ENCODE measurements at regions not wholly inside any gene's neighbourhood (a gene's known extent, or its start where the extent isn't known, plus 50 kb on each side); places are given as distances from the start of the nearest gene placed in this dataset.

GRCh38 chr9:85114799-85115198 lies 445.3 kb downstream of the NTRK2 start:
- dilution Hi-C loops (cut with MboI; ENCODE audit: extremely low pct_ligation_motif_present, low sequenced_read_pairs), result no loop called here
- Histone ChIP-seq H3K36me3 (ENCODE audit: control insufficient read depth in 2 of 2, extremely low read depth in 1 of 2, insufficient read depth in 2 of 2, low read length in 2 of 2) (no peaks in the 10 kb centered on the region), H3K4me3 (ENCODE audit: control insufficient read depth in 2 of 3, extremely low read depth in 1 of 3, insufficient read depth in 2 of 3, low read depth in 1 of 3, low read length in 3 of 3) (no peak overlapping the region), H3K9me1 (ENCODE audit: control insufficient read depth, extremely low read depth, insufficient read depth, low read length) (no peaks in the 10 kb centered on the region), H2AFZ (ENCODE audit: control insufficient read depth, low read length) (no peak overlapping the region), H3K27ac (ENCODE audit: control insufficient read depth, insufficient read depth, low read length) (no peak overlapping the region), H3K9me3 (ENCODE audit: control insufficient read depth, low read depth, low read length) (no peaks in the 10 kb centered on the region), H3K79me2 (ENCODE audit: control insufficient read depth, insufficient read depth, low read length) (no peaks in the 10 kb centered on the region), H3K4me2 (ENCODE audit: control insufficient read depth, extremely low read depth, insufficient read depth, low read depth, low read length) (no peak overlapping the region), H3K9ac (ENCODE audit: control insufficient read depth, extremely low read depth, insufficient read depth, low read length) (no peak overlapping the region), H4K20me1 (ENCODE audit: control insufficient read depth, extremely low read depth, insufficient read depth, low read length) (no peaks in the 10 kb centered on the region), H3K4me1 (ENCODE audit: control insufficient read depth, extremely low read depth, insufficient read depth, low read length) (peaks cover 32% of the 10 kb centered on the region), H3K27me3 (ENCODE audit: control insufficient read depth, extremely low read depth, insufficient read depth, low read length) (no peaks in the 10 kb centered on the region)
- FAIRE-seq (peak; percentile 52), DNase-seq (ENCODE audit: low read depth, low spot score) (peak; percentile 48)
- TF ChIP-seq CTCF (optimal IDR thresholded peaks at IDR 0.05 in 1 of 3, IDR thresholded peaks at IDR 0.05 in 1 of 3, conservative IDR thresholded peaks at IDR 0.05 in 1 of 3; ENCODE audit: extremely low read depth in 1 of 3, insufficient read depth in 2 of 3, low read length in 3 of 3), result no peak
- TF ChIP-seq EZH2 (IDR thresholded peaks at IDR 0.05; ENCODE audit: low read length), result no peak

GRCh38 chr9:85112933-85113418 lies 443.4 kb downstream of the NTRK2 start:
- FAIRE-seq (no peak), DNase-seq (ENCODE audit: low read depth, low spot score) (no peak)
- H4K20me1 ChIP-seq (ENCODE audit: control insufficient read depth, extremely low read depth, insufficient read depth, low read length), result no peaks in the 10 kb centered on the region
- H3K9me1 ChIP-seq (ENCODE audit: control insufficient read depth, extremely low read depth, insufficient read depth, low read length), result no peaks in the 10 kb centered on the region
- H3K9ac ChIP-seq (ENCODE audit: control insufficient read depth, extremely low read depth, insufficient read depth, low read length), result no peak overlapping the region
- no peak overlapping the region for H3K4me3 ChIP-seq (ENCODE audit: control insufficient read depth in 2 of 3, extremely low read depth in 1 of 3, insufficient read depth in 2 of 3, low read depth in 1 of 3, low read length in 3 of 3)
- no peaks in the 10 kb centered on the region for H3K79me2 ChIP-seq (ENCODE audit: control insufficient read depth, insufficient read depth, low read length)
- no peak overlapping the region for H3K27ac ChIP-seq (ENCODE audit: control insufficient read depth, insufficient read depth, low read length)
- peaks cover 19% of the 10 kb centered on the region for H3K4me1 ChIP-seq (ENCODE audit: control insufficient read depth, extremely low read depth, insufficient read depth, low read length)
- no peaks in the 10 kb centered on the region for H3K27me3 ChIP-seq (ENCODE audit: control insufficient read depth, extremely low read depth, insufficient read depth, low read length)
- dilution Hi-C loops (cut with MboI; ENCODE audit: extremely low pct_ligation_motif_present, low sequenced_read_pairs), result no loop called here
- TF ChIP-seq EZH2 (IDR thresholded peaks at IDR 0.05; ENCODE audit: low read length) (no peak), CTCF (optimal IDR thresholded peaks at IDR 0.05 in 1 of 3, IDR thresholded peaks at IDR 0.05 in 1 of 3, conservative IDR thresholded peaks at IDR 0.05 in 1 of 3; ENCODE audit: extremely low read depth in 1 of 3, insufficient read depth in 2 of 3, low read length in 3 of 3) (no peak)
- H3K36me3 ChIP-seq (ENCODE audit: control insufficient read depth in 2 of 2, extremely low read depth in 1 of 2, insufficient read depth in 2 of 2, low read length in 2 of 2), result no peaks in the 10 kb centered on the region
- H3K9me3 ChIP-seq (ENCODE audit: control insufficient read depth, low read depth, low read length), result no peaks in the 10 kb centered on the region
- H3K4me2 ChIP-seq (ENCODE audit: control insufficient read depth, extremely low read depth, insufficient read depth, low read depth, low read length), result no peak overlapping the region
- H2AFZ ChIP-seq (ENCODE audit: control insufficient read depth, low read length), result no peak overlapping the region
